ENCODE measurements at regions not wholly inside any gene's neighbourhood (a gene's known extent, or its start where the extent isn't known, plus 50 kb on each side); places are given as distances from the start of the nearest gene placed in this dataset.

- H3K27me3 ChIP-seq (replicated peaks) = no peaks in the 10 kb centered on the region
- no peak overlapping the region for H3K4me3 ChIP-seq (ENCODE audit: low read depth, low read length)
- no peak overlapping the region for H3K27ac ChIP-seq
- TF ChIP-seq CTCF (IDR thresholded peaks at IDR 0.05; ENCODE audit: low read depth, low read length, missing control alignments) = no peak
- in situ Hi-C loops (cut with HindIII; ENCODE audit: low pct_ligation_motif_present, low sequenced_read_pairs) = no loop called here
- H3K36me3 ChIP-seq (replicated peaks) = no peaks in the 10 kb centered on the region
- peak; percentile 21 for DNase-seq
These were observed 67.2 kb upstream of the IER5L start for GRCh38 chr9:129245276-129245675.

GRCh38 chr9:129242971-129243561 lies 65.0 kb upstream of the IER5L start:
- no peaks in the 10 kb centered on the region for H3K36me3 ChIP-seq (replicated peaks)
- no peak overlapping the region for H3K4me3 ChIP-seq (ENCODE audit: low read depth, low read length)
- DNase-seq = no peak
- H3K27me3 ChIP-seq (replicated peaks) = no peaks in the 10 kb centered on the region
- no peak overlapping the region for H3K27ac ChIP-seq
- in situ Hi-C loops (cut with HindIII; ENCODE audit: low pct_ligation_motif_present, low sequenced_read_pairs) = no loop called here
- no peak for TF ChIP-seq CTCF (IDR thresholded peaks at IDR 0.05; ENCODE audit: low read depth, low read length, missing control alignments)

GRCh38 chr9:129242191-129242941 lies 64.3 kb upstream of the IER5L start:
- TF ChIP-seq CTCF (IDR thresholded peaks at IDR 0.05; ENCODE audit: low read depth, low read length, missing control alignments) = no peak

GRCh38 chr9:129241725-129242124 lies 63.7 kb upstream of the IER5L start:
- TF ChIP-seq CTCF (IDR thresholded peaks at IDR 0.05; ENCODE audit: low read depth, low read length, missing control alignments) = no peak
- H3K36me3 ChIP-seq (replicated peaks) = no peaks in the 10 kb centered on the region
- no peaks in the 10 kb centered on the region for H3K27me3 ChIP-seq (replicated peaks)
- no peak for DNase-seq
- H3K27ac ChIP-seq = no peak overlapping the region
- in situ Hi-C loops (cut with HindIII; ENCODE audit: low pct_ligation_motif_present, low sequenced_read_pairs) = no loop called here
- no peak overlapping the region for H3K4me3 ChIP-seq (ENCODE audit: low read depth, low read length)

More at GRCh38 chr9:129242191-129242941, 64.3 kb upstream of the IER5L start:
- no peak for DNase-seq
- Histone ChIP-seq H3K27ac (no peak overlapping the region), H3K27me3 (replicated peaks) (no peaks in the 10 kb centered on the region), H3K4me3 (ENCODE audit: low read depth, low read length) (no peak overlapping the region), H3K36me3 (replicated peaks) (no peaks in the 10 kb centered on the region)
- in situ Hi-C loops (cut with HindIII; ENCODE audit: low pct_ligation_motif_present, low sequenced_read_pairs) = no loop called here

GRCh38 chr9:129240581-129241211 lies 62.6 kb upstream of the IER5L start:
- Histone ChIP-seq H3K4me3 (ENCODE audit: low read depth, low read length) (no peak overlapping the region), H3K27me3 (replicated peaks) (no peaks in the 10 kb centered on the region), H3K27ac (no peak overlapping the region), H3K36me3 (replicated peaks) (no peaks in the 10 kb centered on the region)
- no peak for TF ChIP-seq CTCF (IDR thresholded peaks at IDR 0.05; ENCODE audit: low read depth, low read length, missing control alignments)
- in situ Hi-C loops (cut with HindIII; ENCODE audit: low pct_ligation_motif_present, low sequenced_read_pairs) = no loop called here
- DNase-seq = no peak

All from brain microvascular endothelial cell (primary cell).